SK-N-SH (cell line): ENCODE measurements at regions not wholly inside any gene's neighbourhood (a gene's known extent, or its start where the extent isn't known, plus 50 kb on each side); places are given as distances from the start of the nearest gene placed in this dataset.
"Not testable (repeated sequence)": the region's sequence is repeated elsewhere in the genome, so short reads cannot be mapped to it uniquely, and the experiment has no call there.

ENCODE experiments used
- EP300 ChIP-seq, 2 experiments: IDR thresholded peaks; 2 replicates each; pipeline versions ENCODE4 v1.4.0 to v1.6.1; 2012; ENCODE audit warnings: borderline replicate concordance in 1 of 2, low read depth in 1 of 2, low read length in 1 of 2
- MXI1 ChIP-seq: IDR thresholded peaks from 2 replicates; pipeline ENCODE4 v1.6.1; 2012; ENCODE audit warnings: mild to moderate bottlenecking, low read depth, low read length, improper control_type of control experiment
- NRF1 ChIP-seq: IDR thresholded peaks from 2 replicates; pipeline ENCODE4 v1.6.1; 2012; ENCODE audit warnings: low read depth, mild to moderate bottlenecking, low read length
- POLR2AphosphoS5 ChIP-seq: IDR thresholded peaks from 2 replicates; pipeline ENCODE4 v1.6.1; 2012; ENCODE audit warnings: low read depth, low read length
- RCOR1 ChIP-seq: fragments of 150-350 bp; IDR thresholded peaks from 2 replicates; pipeline ENCODE4 v1.6.1; 2017; ENCODE audit warnings: antibody characterized with exemption, low read length
- RFX5 ChIP-seq: IDR thresholded peaks from 2 replicates; pipeline ENCODE4 v1.6.1; 2012; ENCODE audit warnings: mild to moderate bottlenecking, improper control_type of control experiment, low read length
- SIN3A ChIP-seq: IDR thresholded peaks from 2 replicates; pipeline ENCODE4 v1.6.1; 2012; ENCODE audit warnings: low read depth, mild to moderate bottlenecking, low read length, moderate library complexity, borderline replicate concordance
- TEAD4 ChIP-seq: IDR thresholded peaks from 2 replicates; pipeline ENCODE4 v1.4.0; 2012; ENCODE audit warnings: mild to moderate bottlenecking, borderline replicate concordance; ENCODE audit not compliant: insufficient read depth
- YY1 ChIP-seq: IDR thresholded peaks from 2 replicates; pipeline ENCODE4 v1.4.0; 2012; ENCODE audit warnings: low read depth, mild to moderate bottlenecking
- TF ChIP-seq, protein P1 (sequence below): fragments of 200-600 bp; sonication (generic); IDR thresholded peaks from 2 replicates; pipeline ENCODE4 v1.6.1; 2017; ENCODE audit warnings: antibody characterized with exemption, mild to moderate bottlenecking, moderate library complexity
- TF ChIP-seq, protein P2 (sequence below): IDR thresholded peaks from 2 replicates; pipeline ENCODE4 v1.4.0; 2012; ENCODE audit warnings: low read depth
- TF ChIP-seq, protein P3 (sequence below): IDR thresholded peaks from 2 replicates; pipeline ENCODE4 v1.6.1; 2012; ENCODE audit warnings: mild to moderate bottlenecking, low read depth, low read length, moderate library complexity
- TF ChIP-seq, protein P4 (sequence below): IDR thresholded peaks from 2 replicates; pipeline ENCODE4 v1.4.0; 2012; ENCODE audit warnings: low read depth, borderline replicate concordance

DNA sequence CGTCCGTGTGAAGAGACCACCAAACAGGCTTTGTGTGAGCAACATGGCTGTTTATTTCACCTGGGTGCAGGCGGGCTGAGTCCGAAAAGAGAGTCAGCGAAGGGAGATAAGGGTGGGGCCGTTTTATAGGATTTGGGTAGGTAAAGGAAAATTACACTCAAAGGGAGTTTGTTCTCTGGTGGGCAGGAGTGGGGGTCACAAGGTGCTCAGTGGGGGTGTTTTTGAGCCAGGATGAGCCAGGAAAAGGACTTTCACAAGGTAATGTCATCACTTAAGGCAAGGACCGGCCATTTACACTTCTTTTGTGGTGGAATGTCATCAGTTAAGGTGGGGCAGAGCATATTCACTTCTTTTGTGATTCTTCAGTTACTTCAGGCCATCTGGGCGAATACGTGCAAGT is 488.7 kb upstream of the ZP4 start:
- not testable (repeated sequence) for TF ChIP-seq RCOR1; YY1; POLR2AphosphoS5; EP300 (IDR thresholded peaks at IDR 0.05; ENCODE audit: borderline replicate concordance in 1 of 2, low read depth in 1 of 2, low read length in 1 of 2); RFX5; SIN3A; NRF1; TEAD4; MXI1
- TF ChIP-seq, protein P1, sequence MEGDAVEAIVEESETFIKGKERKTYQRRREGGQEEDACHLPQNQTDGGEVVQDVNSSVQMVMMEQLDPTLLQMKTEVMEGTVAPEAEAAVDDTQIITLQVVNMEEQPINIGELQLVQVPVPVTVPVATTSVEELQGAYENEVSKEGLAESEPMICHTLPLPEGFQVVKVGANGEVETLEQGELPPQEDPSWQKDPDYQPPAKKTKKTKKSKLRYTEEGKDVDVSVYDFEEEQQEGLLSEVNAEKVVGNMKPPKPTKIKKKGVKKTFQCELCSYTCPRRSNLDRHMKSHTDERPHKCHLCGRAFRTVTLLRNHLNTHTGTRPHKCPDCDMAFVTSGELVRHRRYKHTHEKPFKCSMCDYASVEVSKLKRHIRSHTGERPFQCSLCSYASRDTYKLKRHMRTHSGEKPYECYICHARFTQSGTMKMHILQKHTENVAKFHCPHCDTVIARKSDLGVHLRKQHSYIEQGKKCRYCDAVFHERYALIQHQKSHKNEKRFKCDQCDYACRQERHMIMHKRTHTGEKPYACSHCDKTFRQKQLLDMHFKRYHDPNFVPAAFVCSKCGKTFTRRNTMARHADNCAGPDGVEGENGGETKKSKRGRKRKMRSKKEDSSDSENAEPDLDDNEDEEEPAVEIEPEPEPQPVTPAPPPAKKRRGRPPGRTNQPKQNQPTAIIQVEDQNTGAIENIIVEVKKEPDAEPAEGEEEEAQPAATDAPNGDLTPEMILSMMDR: not testable (repeated sequence)
- TF ChIP-seq, protein P2, sequence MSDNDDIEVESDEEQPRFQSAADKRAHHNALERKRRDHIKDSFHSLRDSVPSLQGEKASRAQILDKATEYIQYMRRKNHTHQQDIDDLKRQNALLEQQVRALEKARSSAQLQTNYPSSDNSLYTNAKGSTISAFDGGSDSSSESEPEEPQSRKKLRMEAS: not testable (repeated sequence)
- TF ChIP-seq, protein P3, sequence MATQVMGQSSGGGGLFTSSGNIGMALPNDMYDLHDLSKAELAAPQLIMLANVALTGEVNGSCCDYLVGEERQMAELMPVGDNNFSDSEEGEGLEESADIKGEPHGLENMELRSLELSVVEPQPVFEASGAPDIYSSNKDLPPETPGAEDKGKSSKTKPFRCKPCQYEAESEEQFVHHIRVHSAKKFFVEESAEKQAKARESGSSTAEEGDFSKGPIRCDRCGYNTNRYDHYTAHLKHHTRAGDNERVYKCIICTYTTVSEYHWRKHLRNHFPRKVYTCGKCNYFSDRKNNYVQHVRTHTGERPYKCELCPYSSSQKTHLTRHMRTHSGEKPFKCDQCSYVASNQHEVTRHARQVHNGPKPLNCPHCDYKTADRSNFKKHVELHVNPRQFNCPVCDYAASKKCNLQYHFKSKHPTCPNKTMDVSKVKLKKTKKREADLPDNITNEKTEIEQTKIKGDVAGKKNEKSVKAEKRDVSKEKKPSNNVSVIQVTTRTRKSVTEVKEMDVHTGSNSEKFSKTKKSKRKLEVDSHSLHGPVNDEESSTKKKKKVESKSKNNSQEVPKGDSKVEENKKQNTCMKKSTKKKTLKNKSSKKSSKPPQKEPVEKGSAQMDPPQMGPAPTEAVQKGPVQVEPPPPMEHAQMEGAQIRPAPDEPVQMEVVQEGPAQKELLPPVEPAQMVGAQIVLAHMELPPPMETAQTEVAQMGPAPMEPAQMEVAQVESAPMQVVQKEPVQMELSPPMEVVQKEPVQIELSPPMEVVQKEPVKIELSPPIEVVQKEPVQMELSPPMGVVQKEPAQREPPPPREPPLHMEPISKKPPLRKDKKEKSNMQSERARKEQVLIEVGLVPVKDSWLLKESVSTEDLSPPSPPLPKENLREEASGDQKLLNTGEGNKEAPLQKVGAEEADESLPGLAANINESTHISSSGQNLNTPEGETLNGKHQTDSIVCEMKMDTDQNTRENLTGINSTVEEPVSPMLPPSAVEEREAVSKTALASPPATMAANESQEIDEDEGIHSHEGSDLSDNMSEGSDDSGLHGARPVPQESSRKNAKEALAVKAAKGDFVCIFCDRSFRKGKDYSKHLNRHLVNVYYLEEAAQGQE: not testable (repeated sequence)
- TF ChIP-seq, protein P4, sequence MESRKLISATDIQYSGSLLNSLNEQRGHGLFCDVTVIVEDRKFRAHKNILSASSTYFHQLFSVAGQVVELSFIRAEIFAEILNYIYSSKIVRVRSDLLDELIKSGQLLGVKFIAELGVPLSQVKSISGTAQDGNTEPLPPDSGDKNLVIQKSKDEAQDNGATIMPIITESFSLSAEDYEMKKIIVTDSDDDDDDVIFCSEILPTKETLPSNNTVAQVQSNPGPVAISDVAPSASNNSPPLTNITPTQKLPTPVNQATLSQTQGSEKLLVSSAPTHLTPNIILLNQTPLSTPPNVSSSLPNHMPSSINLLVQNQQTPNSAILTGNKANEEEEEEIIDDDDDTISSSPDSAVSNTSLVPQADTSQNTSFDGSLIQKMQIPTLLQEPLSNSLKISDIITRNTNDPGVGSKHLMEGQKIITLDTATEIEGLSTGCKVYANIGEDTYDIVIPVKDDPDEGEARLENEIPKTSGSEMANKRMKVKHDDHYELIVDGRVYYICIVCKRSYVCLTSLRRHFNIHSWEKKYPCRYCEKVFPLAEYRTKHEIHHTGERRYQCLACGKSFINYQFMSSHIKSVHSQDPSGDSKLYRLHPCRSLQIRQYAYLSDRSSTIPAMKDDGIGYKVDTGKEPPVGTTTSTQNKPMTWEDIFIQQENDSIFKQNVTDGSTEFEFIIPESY: not testable (repeated sequence)
